ENCODE measurements at regions not wholly inside any gene's neighbourhood (a gene's known extent, or its start where the extent isn't known, plus 50 kb on each side); places are given as distances from the start of the nearest gene placed in this dataset.

DNA sequence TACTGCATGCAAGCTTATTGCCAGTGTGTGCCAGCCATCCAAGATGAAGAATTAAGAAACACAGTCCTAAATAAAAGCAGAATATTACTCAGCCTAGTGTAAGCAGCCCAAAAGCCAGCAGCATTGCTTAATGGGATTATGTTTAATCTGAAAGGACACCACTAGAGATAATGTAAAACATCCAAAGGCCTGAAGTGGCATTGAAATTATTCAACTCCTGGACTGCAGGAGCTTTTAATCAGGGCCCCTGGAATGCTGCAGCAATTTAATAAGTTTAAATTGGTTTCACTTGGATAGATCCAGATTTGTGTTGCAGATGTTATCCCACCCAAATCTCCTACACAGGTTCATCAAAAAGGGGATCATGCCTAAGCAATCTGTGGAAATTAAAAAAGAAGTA, 193.0 kb downstream of the C12orf50 start:
- Histone ChIP-seq H3K9me3 (ENCODE audit: control insufficient read depth in 2 of 2, low read length in 2 of 2) (no peaks in the 10 kb centered on the region), H3K27me3 (ENCODE audit: control insufficient read depth, insufficient read depth, low read length) (no peaks in the 10 kb centered on the region), H3K36me3 (ENCODE audit: control insufficient read depth, insufficient read depth, low read length) (no peaks in the 10 kb centered on the region), H3K4me3 (ENCODE audit: low read depth, low read length) (no peak overlapping the region), H3K4me1 (ENCODE audit: control insufficient read depth, insufficient read depth, low read length, poor library complexity, severe bottlenecking) (no peaks in the 10 kb centered on the region), H3K27ac (ENCODE audit: insufficient read depth, low read length, poor library complexity, severe bottlenecking) (no peak overlapping the region)
- Mint-ChIP-seq H3K9me3 (peaks cover 0 to 4% (median 2%) of the 10 kb centered on the region in 7 donors), H3K27me3 (no peaks in the 10 kb centered on the region), H3K36me3 (no peaks in the 10 kb centered on the region), H3K4me3 (no peak overlapping the region), H3K4me1 (no peaks in the 10 kb centered on the region), H3K27ac (no peak overlapping the region)
- no peak for DNase-seq
- no peak for ATAC-seq (ENCODE audit: low read depth in 2 of 2)

DNA sequence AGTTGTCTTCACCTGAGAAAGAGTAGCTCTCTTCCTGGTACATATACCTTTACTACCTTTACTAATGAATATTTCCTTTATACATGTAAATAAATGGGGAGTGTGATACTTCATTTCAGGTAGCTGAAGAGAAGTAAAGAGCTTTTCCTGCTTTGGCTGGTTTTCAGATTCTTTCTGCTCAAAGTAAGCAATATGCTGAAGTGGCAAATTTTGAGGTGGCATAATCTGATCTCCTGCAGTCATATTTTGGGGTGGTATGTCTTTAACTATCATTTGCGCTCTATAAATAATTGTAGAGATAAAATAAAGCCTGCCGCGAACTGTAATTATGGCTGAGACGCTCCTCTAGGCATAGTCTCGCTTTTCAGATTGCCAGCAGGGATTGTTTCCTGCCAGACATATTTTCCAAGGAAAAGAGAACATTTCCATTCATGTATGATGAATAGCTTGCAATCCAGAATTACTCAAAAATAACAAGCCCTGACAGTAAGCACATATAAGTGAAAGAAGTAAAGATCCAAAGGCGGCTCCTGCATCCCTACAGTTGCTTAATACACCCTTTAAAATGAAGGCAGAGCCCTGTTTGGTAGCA, 200.7 kb downstream of the C12orf50 start:
- H3K27me3 ChIP-seq (ENCODE audit: control insufficient read depth, insufficient read depth, low read length): no peaks in the 10 kb centered on the region
- H3K9me3 ChIP-seq (ENCODE audit: control insufficient read depth in 2 of 2, low read length in 2 of 2): no peaks in the 10 kb centered on the region
- no peaks in the 10 kb centered on the region for H3K4me1 ChIP-seq (ENCODE audit: control insufficient read depth, insufficient read depth, low read length, poor library complexity, severe bottlenecking)
- no peak overlapping the region for H3K27ac ChIP-seq (ENCODE audit: insufficient read depth, low read length, poor library complexity, severe bottlenecking)
- Mint-ChIP-seq H3K36me3 (no peaks in the 10 kb centered on the region), H3K4me1 (no peaks in the 10 kb centered on the region), H3K27ac (no peak overlapping the region), H3K27me3 (no peaks in the 10 kb centered on the region), H3K4me3 (no peak overlapping the region), H3K9me3 (peaks cover 0 to 4% (median 0%) of the 10 kb centered on the region in 7 donors)
- ATAC-seq (ENCODE audit: low read depth in 2 of 2): no peak
- H3K36me3 ChIP-seq (ENCODE audit: control insufficient read depth, insufficient read depth, low read length): no peaks in the 10 kb centered on the region
- no peak overlapping the region for H3K4me3 ChIP-seq (ENCODE audit: low read depth, low read length)
- DNase-seq: no peak

DNA sequence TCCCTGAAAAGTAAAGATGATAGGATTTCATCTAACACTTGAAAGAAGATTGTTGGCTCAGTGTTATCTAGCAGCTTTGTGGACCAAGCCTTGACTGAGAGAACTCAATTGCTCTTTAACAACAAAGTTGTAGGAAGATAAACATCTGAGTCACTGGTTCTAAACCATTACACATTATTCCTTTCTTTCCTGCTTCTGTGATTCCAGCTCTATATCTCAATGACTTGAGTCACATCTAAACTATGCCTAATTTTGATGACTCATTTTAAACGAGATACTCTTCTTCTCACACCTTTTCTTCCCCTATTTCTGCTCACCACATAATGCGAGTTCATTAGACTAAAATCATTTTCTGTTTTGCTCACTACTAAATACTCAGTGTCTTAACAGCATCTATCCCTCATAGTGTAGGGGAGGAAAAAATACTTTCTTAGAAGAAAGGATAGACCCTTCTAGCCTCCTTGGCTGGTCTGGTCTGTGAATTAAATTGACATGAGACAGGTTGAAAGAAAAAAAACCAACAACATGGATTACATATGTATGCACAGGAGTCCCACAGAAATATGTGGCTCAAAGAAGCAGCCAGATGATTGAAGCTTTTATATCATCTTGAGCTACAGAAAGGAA, 201.4 kb downstream of the C12orf50 start:
- Histone ChIP-seq H3K9me3 (ENCODE audit: control insufficient read depth in 2 of 2, low read length in 2 of 2) (no peaks in the 10 kb centered on the region), H3K27me3 (ENCODE audit: control insufficient read depth, insufficient read depth, low read length) (no peaks in the 10 kb centered on the region), H3K4me1 (ENCODE audit: control insufficient read depth, insufficient read depth, low read length, poor library complexity, severe bottlenecking) (no peaks in the 10 kb centered on the region), H3K4me3 (ENCODE audit: low read depth, low read length) (no peak overlapping the region), H3K27ac (ENCODE audit: insufficient read depth, low read length, poor library complexity, severe bottlenecking) (no peak overlapping the region), H3K36me3 (ENCODE audit: control insufficient read depth, insufficient read depth, low read length) (no peaks in the 10 kb centered on the region)
- Mint-ChIP-seq H3K27me3 (no peaks in the 10 kb centered on the region), H3K9me3 (peaks cover 0 to 4% (median 0%) of the 10 kb centered on the region in 7 donors), H3K27ac (no peak overlapping the region), H3K36me3 (no peaks in the 10 kb centered on the region), H3K4me3 (no peak overlapping the region), H3K4me1 (no peaks in the 10 kb centered on the region)
- DNase-seq (no peak), ATAC-seq (ENCODE audit: low read depth in 2 of 2) (no peak)

DNA sequence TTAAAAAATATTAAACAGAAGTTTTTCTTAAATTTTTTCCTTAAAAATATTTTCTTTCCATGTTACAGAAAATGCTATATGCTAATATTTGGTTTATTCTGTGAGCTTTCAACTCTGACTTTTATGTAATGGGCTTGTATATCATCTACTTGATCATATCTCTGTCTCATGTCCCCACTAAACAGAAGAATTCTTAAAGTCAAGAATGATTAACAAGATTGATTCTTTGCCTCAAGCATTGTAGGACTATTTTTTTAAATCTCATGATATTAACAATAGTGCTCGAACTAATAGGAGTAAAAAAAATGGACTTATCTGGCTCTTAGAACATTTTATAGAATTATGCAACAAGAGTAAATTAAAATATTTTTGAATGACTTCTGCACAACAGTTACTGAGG, 206.3 kb downstream of the C12orf50 start:
- no peak overlapping the region for H3K4me3 ChIP-seq (ENCODE audit: low read depth, low read length)
- Mint-ChIP-seq H3K9me3 (peaks cover 0 to 4% (median 0%) of the 10 kb centered on the region in 7 donors), H3K27me3 (no peaks in the 10 kb centered on the region), H3K4me1 (no peaks in the 10 kb centered on the region), H3K36me3 (no peaks in the 10 kb centered on the region), H3K27ac (no peak overlapping the region), H3K4me3 (no peak overlapping the region)
- ATAC-seq (ENCODE audit: low read depth in 2 of 2) (no peak), DNase-seq (no peak)
- H3K4me1 ChIP-seq (ENCODE audit: control insufficient read depth, insufficient read depth, low read length, poor library complexity, severe bottlenecking): no peaks in the 10 kb centered on the region
- H3K27ac ChIP-seq (ENCODE audit: insufficient read depth, low read length, poor library complexity, severe bottlenecking): no peak overlapping the region
- no peaks in the 10 kb centered on the region for H3K9me3 ChIP-seq (ENCODE audit: control insufficient read depth in 2 of 2, low read length in 2 of 2)
- no peaks in the 10 kb centered on the region for H3K27me3 ChIP-seq (ENCODE audit: control insufficient read depth, insufficient read depth, low read length)
- H3K36me3 ChIP-seq (ENCODE audit: control insufficient read depth, insufficient read depth, low read length): no peaks in the 10 kb centered on the region

DNA sequence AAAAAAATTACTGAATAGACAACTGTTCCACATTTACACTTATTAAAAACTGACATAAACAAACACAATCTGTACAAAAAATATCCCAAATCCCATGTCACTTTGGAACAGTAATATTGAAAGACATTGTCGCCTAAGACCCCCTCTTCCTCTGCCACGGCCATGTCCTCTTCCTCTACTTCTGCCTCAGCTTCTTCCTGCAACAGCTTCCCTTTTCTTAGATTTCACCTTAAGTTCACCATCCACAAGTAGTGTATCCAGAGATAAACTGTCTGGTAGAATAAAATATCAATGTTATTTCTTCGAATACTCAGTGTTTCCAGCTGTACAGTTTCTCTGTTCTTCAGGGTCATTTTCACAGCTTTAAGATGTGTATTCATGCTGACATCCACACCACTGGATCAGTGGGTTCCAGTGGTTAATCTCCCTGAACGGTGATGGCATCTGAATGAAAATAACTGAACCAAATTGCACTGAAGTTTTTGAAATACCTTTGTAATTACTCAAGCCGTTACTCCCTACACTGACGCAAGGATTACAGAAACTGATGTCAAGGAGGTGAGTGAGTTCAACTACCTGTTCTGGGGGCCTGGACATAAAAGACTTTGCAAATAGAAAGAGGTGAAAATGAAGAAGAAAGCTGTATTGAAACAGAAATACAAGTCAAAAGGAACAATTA, 208.5 kb downstream of the C12orf50 start:
- Histone ChIP-seq H3K4me1 (ENCODE audit: control insufficient read depth, insufficient read depth, low read length, poor library complexity, severe bottlenecking) (no peaks in the 10 kb centered on the region), H3K27me3 (ENCODE audit: control insufficient read depth, insufficient read depth, low read length) (no peaks in the 10 kb centered on the region), H3K27ac (ENCODE audit: insufficient read depth, low read length, poor library complexity, severe bottlenecking) (no peak overlapping the region), H3K4me3 (ENCODE audit: low read depth, low read length) (no peak overlapping the region), H3K36me3 (ENCODE audit: control insufficient read depth, insufficient read depth, low read length) (no peaks in the 10 kb centered on the region), H3K9me3 (ENCODE audit: control insufficient read depth in 2 of 2, low read length in 2 of 2) (no peaks in the 10 kb centered on the region)
- peaks cover 0 to 7% (median 0%) of the 10 kb centered on the region in 7 donors for H3K9me3 Mint-ChIP-seq
- no peaks in the 10 kb centered on the region for H3K27me3 Mint-ChIP-seq
- H3K4me1 Mint-ChIP-seq: no peaks in the 10 kb centered on the region
- H3K36me3 Mint-ChIP-seq: no peaks in the 10 kb centered on the region
- H3K4me3 Mint-ChIP-seq: no peak overlapping the region
- ATAC-seq (ENCODE audit: low read depth in 2 of 2) (no peak), DNase-seq (no peak)
- H3K27ac Mint-ChIP-seq: no peak overlapping the region

DNA sequence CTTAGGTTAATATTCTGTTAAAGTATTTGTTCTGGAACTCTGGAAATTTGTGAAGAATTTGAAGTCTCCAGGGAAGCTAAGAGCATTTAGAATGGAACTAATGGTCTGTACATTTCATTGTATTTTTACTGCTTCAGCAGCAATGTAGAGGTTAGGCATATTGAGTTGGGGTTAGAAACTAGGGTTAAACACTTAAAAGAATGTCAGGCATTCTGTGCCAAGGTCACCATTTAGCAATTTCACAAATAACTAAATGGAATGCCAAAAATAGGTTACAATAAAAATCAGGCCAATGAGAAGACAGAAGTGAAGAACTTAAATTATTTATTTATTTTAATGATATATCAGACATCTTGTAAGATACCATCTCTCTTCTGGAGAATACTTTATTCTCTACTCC, 210.8 kb downstream of the C12orf50 start:
- DNase-seq (no peak), ATAC-seq (ENCODE audit: low read depth in 2 of 2) (no peak)
- H3K9me3 Mint-ChIP-seq: peaks cover 0 to 7% (median 2%) of the 10 kb centered on the region in 7 donors
- Histone ChIP-seq H3K27ac (ENCODE audit: insufficient read depth, low read length, poor library complexity, severe bottlenecking) (no peak overlapping the region), H3K4me3 (ENCODE audit: low read depth, low read length) (no peak overlapping the region), H3K9me3 (ENCODE audit: control insufficient read depth in 2 of 2, low read length in 2 of 2) (no peaks in the 10 kb centered on the region), H3K36me3 (ENCODE audit: control insufficient read depth, insufficient read depth, low read length) (no peaks in the 10 kb centered on the region), H3K4me1 (ENCODE audit: control insufficient read depth, insufficient read depth, low read length, poor library complexity, severe bottlenecking) (no peaks in the 10 kb centered on the region), H3K27me3 (ENCODE audit: control insufficient read depth, insufficient read depth, low read length) (no peaks in the 10 kb centered on the region)
- no peaks in the 10 kb centered on the region for H3K36me3 Mint-ChIP-seq
- H3K27me3 Mint-ChIP-seq: no peaks in the 10 kb centered on the region
- no peaks in the 10 kb centered on the region for H3K4me1 Mint-ChIP-seq
- no peak overlapping the region for H3K27ac Mint-ChIP-seq
- no peak overlapping the region for H3K4me3 Mint-ChIP-seq

DNA sequence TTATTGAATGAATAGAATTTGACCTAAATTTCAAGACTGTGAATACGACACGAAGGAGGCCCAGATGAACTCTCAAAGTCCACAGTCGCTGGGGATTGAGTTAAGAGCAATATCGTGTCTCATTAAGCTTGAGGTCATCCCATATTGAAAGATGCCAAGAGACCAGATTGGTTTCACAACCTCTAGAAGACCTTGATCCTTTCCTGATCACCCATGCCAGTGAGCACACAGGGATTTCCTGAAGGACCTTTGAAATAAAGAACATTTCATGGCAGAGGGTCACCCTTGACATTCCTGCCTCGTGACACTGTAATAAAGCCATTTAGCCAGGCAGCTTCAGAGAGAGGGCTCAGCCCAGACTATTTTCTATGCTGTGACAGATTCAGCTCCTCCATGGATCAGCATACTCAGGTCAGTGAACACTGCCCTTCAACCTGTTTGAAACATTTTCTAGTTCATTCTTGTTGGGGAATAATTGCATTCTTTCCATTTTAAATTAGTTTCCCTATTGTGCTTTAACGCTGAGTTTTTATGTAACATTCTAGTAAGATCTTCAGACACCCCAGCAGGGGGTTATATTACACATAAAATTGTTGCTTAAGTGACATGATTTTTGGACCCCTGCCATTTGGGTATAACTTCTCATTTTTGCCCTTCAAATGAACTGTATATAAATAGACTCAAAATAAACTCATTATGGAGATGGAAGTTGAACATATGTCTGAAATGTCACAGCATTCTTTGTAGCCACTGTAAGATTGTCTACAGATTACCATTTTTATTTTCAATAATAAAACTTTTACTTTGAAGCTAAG, 213.2 kb downstream of the C12orf50 start:
- no peak overlapping the region for H3K4me3 Mint-ChIP-seq
- Histone ChIP-seq H3K27me3 (ENCODE audit: control insufficient read depth, insufficient read depth, low read length) (no peaks in the 10 kb centered on the region), H3K4me1 (ENCODE audit: control insufficient read depth, insufficient read depth, low read length, poor library complexity, severe bottlenecking) (no peaks in the 10 kb centered on the region), H3K4me3 (ENCODE audit: low read depth, low read length) (no peak overlapping the region), H3K9me3 (ENCODE audit: control insufficient read depth in 2 of 2, low read length in 2 of 2) (no peaks in the 10 kb centered on the region), H3K27ac (ENCODE audit: insufficient read depth, low read length, poor library complexity, severe bottlenecking) (no peak overlapping the region), H3K36me3 (ENCODE audit: control insufficient read depth, insufficient read depth, low read length) (no peaks in the 10 kb centered on the region)
- no peak overlapping the region for H3K27ac Mint-ChIP-seq
- no peak for ATAC-seq (ENCODE audit: low read depth in 2 of 2)
- no peak for DNase-seq
- no peaks in the 10 kb centered on the region for H3K36me3 Mint-ChIP-seq
- H3K4me1 Mint-ChIP-seq: no peaks in the 10 kb centered on the region
- no peaks in the 10 kb centered on the region for H3K27me3 Mint-ChIP-seq
- H3K9me3 Mint-ChIP-seq: peaks cover 0 to 12% (median 2%) of the 10 kb centered on the region in 7 donors
